ENCODE measurements at regions not wholly inside any gene's neighbourhood (a gene's known extent, or its start where the extent isn't known, plus 50 kb on each side); places are given as distances from the start of the nearest gene placed in this dataset.

GRCh38 chr2:15886231-15886630 is 54.1 kb upstream of the MYCN start:
- no peak for ATAC-seq
- TF ChIP-seq TOX (CRISPR knock-in tag; IDR thresholded peaks at IDR 0.05; ENCODE audit: borderline replicate concordance) (no peak), ZNF70 (CRISPR knock-in tag; IDR thresholded peaks at IDR 0.05) (no peak), ZC3H10 (CRISPR knock-in tag; IDR thresholded peaks at IDR 0.05) (no peak), ISL1 (CRISPR knock-in tag; IDR thresholded peaks at IDR 0.05) (no peak), TCF4 (CRISPR knock-in tag; IDR thresholded peaks at IDR 0.05; ENCODE audit: borderline replicate concordance) (no peak), ZNF565 (CRISPR knock-in tag; conservative IDR thresholded peaks at IDR 0.05; ENCODE audit: low read depth) (no peak), CSRNP3 (CRISPR knock-in tag; IDR thresholded peaks at IDR 0.05) (no peak), RARB (CRISPR knock-in tag; IDR thresholded peaks at IDR 0.05) (no peak)

GRCh38 chr2:15889442-15890123 is 50.8 kb upstream of the MYCN start:
- TF ChIP-seq CSDC2 (CRISPR knock-in tag; IDR thresholded peaks at IDR 0.05) (no peak), ISL1 (CRISPR knock-in tag; IDR thresholded peaks at IDR 0.05) (no peak)
- no peak for ATAC-seq

- TF ChIP-seq ZNF8 (CRISPR knock-in tag; IDR thresholded peaks at IDR 0.05) (no peak), SNAI2 (CRISPR knock-in tag; IDR thresholded peaks at IDR 0.05) (no peak), PPARA (CRISPR knock-in tag; IDR thresholded peaks at IDR 0.05; ENCODE audit: borderline replicate concordance) (no peak), TSHZ2 (CRISPR knock-in tag; IDR thresholded peaks at IDR 0.05) (no peak), TCF4 (CRISPR knock-in tag; IDR thresholded peaks at IDR 0.05; ENCODE audit: borderline replicate concordance) (no peak), ISL1 (CRISPR knock-in tag; IDR thresholded peaks at IDR 0.05) (no peak), ZFP3 (CRISPR knock-in tag; IDR thresholded peaks at IDR 0.05) (no peak), CREB5 (CRISPR knock-in tag; IDR thresholded peaks at IDR 0.05; ENCODE audit: low read depth) (no peak), OSR1 (CRISPR knock-in tag; IDR thresholded peaks at IDR 0.05) (no peak), TOX (CRISPR knock-in tag; IDR thresholded peaks at IDR 0.05; ENCODE audit: borderline replicate concordance) (no peak)
- ATAC-seq, result no peak
Observed at GRCh38 chr2:15890124-15890754, 50.1 kb upstream of the MYCN start.
